ENCODE measurements at regions not wholly inside any gene's neighbourhood (a gene's known extent, or its start where the extent isn't known, plus 50 kb on each side); places are given as distances from the start of the nearest gene placed in this dataset.

DNA sequence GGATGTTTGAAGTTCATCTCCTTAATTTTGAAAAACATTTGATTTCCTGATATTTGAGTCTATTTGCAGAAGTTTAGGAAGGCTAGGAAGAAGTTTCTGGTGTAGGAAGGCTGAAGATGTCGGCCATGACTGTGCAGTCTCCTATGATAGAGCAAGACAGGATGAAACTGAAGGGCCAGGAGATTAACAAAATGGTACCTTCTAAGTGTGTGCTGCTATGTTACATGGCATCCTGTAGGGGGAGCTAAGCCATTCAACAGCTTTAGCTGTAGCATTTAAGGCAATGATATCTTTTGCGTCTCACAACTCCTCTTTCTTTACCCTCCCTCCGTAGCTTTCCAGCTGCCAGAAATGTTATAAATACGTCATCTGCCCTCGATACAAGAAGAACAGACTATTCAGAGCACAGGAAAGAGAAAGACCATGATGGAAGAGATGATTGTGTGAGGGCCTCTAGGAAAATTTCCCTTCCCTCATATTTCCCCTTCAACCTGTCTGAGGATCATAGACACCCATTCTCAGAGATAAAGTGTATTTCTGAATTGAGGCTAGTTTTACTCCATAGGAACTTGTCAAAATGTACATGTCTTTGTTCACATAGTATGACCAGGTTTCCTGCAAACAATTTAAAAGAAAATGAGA is 61.1 kb downstream of the XCL1 start:
- TF ChIP-seq YY1 (IDR thresholded peaks at IDR 0.05; ENCODE audit: insufficient read depth, insufficient read length) (no peak), ZNF274 (IDR thresholded peaks at IDR 0.05; ENCODE audit: low read depth, low read length) (no peak)
